ENCODE measurements at regions not wholly inside any gene's neighbourhood (a gene's known extent, or its start where the extent isn't known, plus 50 kb on each side); places are given as distances from the start of the nearest gene placed in this dataset.

DNA sequence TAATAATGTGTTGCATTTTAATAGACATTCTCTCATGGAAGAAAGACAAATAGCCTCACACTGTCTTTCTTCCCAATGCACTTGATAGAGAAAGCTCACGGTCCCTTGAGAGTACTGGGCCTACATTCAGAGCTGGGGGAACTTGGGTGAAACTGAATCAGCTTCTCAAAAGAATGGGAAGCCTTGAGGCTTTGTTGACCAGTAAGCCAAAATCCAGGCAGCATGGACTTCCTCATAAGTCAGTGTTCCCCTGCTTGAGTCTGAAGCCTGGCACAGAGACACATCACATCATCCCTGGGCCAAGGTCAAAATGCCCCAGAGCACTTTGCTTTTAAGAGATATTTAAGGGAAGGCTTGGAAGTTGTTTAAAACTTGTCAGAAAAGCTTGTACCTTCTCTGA lies 302.2 kb upstream of the SALL1 start:
- Mint-ChIP-seq H3K4me1 (peaks cover 85% of the 10 kb centered on the region), H3K27ac (no peak overlapping the region), H3K36me3 (ENCODE audit: low read depth) (no peaks in the 10 kb centered on the region), H3K27me3 (ENCODE audit: low read depth, poor library complexity) (no peaks in the 10 kb centered on the region), H3K9me3 (no peaks in the 10 kb centered on the region), H3K4me3 (no peak overlapping the region)
- DNase-seq = no peak
- TF ChIP-seq CTCF (IDR thresholded peaks at IDR 0.05) = no peak

- Mint-ChIP-seq H3K27ac (peak overlapping the region; percentile 74), H3K9me3 (no peaks in the 10 kb centered on the region), H3K4me3 (peak overlapping the region; percentile 24), H3K4me1 (peaks cover 79% of the 10 kb centered on the region), H3K36me3 (ENCODE audit: low read depth) (no peaks in the 10 kb centered on the region), H3K27me3 (ENCODE audit: low read depth, poor library complexity) (no peaks in the 10 kb centered on the region)
- no peak for DNase-seq
- TF ChIP-seq CTCF (IDR thresholded peaks at IDR 0.05) = no peak
Observed at GRCh38 chr16:51450909-51451308, 299.8 kb upstream of the SALL1 start.

DNA sequence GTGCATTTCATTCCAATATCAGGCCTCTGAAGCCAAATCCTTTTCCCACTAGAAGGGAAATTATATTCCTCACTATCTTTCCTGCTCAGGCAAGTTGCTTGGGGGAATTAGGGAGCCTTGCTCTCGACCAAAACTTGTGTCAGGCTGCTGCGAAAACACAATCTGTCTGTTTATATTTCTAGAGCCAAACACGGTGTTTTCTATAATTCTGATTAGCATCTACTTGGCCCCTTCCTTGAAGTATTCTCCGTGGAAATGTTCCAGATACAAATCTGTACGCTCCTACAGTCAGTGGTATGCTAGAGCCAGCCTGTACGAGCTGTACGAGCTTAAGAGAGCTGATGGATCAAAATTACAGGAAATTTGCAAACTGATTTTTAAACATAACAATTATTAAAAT lies 299.3 kb upstream of the SALL1 start:
- Mint-ChIP-seq H3K4me3 (no peak overlapping the region), H3K27me3 (ENCODE audit: low read depth, poor library complexity) (no peaks in the 10 kb centered on the region)

GRCh38 chr16:51449441-51449840 lies 298.4 kb upstream of the SALL1 start:
- peak overlapping the region; percentile 93 for H3K27ac Mint-ChIP-seq
- H3K27me3 Mint-ChIP-seq (ENCODE audit: low read depth, poor library complexity) = no peaks in the 10 kb centered on the region
- no peaks in the 10 kb centered on the region for H3K9me3 Mint-ChIP-seq
- no peak for TF ChIP-seq CTCF (IDR thresholded peaks at IDR 0.05)
- H3K4me3 Mint-ChIP-seq = peak overlapping the region; percentile 32
- H3K36me3 Mint-ChIP-seq (ENCODE audit: low read depth) = no peaks in the 10 kb centered on the region
- DNase-seq = peak; percentile 23
- peaks cover 70% of the 10 kb centered on the region for H3K4me1 Mint-ChIP-seq

More for the DNA sequence above, 299.3 kb upstream of the SALL1 start:
- no peak for TF ChIP-seq CTCF (IDR thresholded peaks at IDR 0.05)
- H3K36me3 Mint-ChIP-seq (ENCODE audit: low read depth) = no peaks in the 10 kb centered on the region
- H3K4me1 Mint-ChIP-seq = peaks cover 77% of the 10 kb centered on the region
- DNase-seq = no peak
- H3K9me3 Mint-ChIP-seq = no peaks in the 10 kb centered on the region
- peak overlapping the region; percentile 93 for H3K27ac Mint-ChIP-seq

GRCh38 chr16:51445250-51445649 lies 294.2 kb upstream of the SALL1 start:
- Mint-ChIP-seq H3K27me3 (ENCODE audit: low read depth, poor library complexity) (peaks cover 3% of the 10 kb centered on the region), H3K27ac (no peak overlapping the region), H3K4me3 (no peak overlapping the region), H3K9me3 (no peaks in the 10 kb centered on the region), H3K4me1 (peaks cover 80% of the 10 kb centered on the region), H3K36me3 (ENCODE audit: low read depth) (no peaks in the 10 kb centered on the region)
- DNase-seq = no peak
- TF ChIP-seq CTCF (IDR thresholded peaks at IDR 0.05) = no peak

DNA sequence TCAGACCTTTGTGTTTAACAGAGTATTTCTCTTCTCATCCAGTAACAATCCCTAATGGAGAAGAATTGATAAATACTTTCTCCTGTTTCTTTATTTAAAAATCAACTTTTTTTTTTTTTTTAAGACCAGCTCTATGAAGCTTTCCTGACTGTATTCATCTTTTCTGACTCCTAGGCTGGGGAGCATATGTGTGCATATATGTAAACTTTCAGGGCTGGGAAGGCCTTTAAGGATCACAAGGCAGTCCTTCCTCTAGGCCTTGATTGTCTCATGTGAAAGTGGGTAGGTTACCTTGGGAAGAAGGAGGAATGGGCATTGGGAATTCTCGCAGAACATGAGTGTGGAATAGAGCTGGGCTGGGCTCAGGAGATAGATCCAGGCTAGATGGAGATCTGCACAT lies 292.9 kb upstream of the SALL1 start:
- no peak for DNase-seq

More for the DNA sequence above, 292.9 kb upstream of the SALL1 start:
- no peak overlapping the region for H3K4me3 Mint-ChIP-seq
- no peak for TF ChIP-seq CTCF (IDR thresholded peaks at IDR 0.05)
- peaks cover 80% of the 10 kb centered on the region for H3K4me1 Mint-ChIP-seq
- H3K36me3 Mint-ChIP-seq (ENCODE audit: low read depth) = no peaks in the 10 kb centered on the region
- H3K27me3 Mint-ChIP-seq (ENCODE audit: low read depth, poor library complexity) = peaks cover 3% of the 10 kb centered on the region
- peak overlapping the region; percentile 68 for H3K27ac Mint-ChIP-seq
- no peaks in the 10 kb centered on the region for H3K9me3 Mint-ChIP-seq
